AG10803 (cell line): ENCODE measurements at regions not wholly inside any gene's neighbourhood (a gene's known extent, or its start where the extent isn't known, plus 50 kb on each side); places are given as distances from the start of the nearest gene placed in this dataset.

ENCODE experiments used
- DNase-seq: peaks from one replicate; pipeline ENCODE4 v3.0.0; 2010; ENCODE audit warnings: low read depth
- H3K4me3 ChIP-seq: 2 replicates; pipeline ENCODE4 v1.5.1; 2011; ENCODE audit warnings: mild to moderate bottlenecking, low read length, control low read depth
- TF ChIP-seq, protein P1 (sequence below): conservative IDR thresholded peaks from 2 replicates; pipeline ENCODE4 v1.5.1; 2011; ENCODE audit warnings: mild to moderate bottlenecking, low read length, control low read depth, inconsistent platforms

DNA sequence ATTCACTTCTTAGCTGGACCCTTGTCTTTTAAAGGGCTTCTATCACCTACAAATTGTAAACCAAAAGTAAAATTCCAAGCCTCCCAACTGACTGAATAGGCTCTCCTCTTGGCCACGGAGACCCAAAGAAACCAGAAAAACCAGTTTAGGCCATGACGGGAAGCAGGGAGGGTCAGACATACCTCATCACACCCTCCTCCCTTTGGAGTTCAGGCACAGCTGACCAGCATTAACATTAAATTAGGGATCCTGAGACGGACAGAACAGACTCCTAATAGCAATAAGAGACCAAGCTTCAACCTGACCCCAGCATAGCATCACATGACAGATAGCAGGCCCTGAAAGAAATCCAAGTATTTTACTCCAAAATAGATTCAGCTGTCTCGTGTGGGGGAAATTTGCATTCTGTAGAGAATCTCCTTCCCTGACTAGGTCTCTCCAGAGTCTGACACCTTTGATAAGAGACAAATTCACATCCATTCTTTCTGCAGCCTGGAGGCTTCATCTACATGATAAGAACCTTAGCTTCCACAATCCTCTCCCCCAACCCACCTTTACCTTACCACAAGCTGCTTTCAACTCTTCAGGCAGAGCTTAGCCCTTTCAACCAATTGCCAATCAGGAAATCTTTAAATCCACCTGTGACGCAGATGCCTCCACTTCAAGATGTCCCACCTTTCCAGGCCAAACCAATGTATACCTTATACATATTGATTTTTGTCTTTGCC is 177.1 kb upstream of the RAB4A start:
- no peak for DNase-seq
- H3K4me3 ChIP-seq, result no peak overlapping the region
- TF ChIP-seq, protein P1, sequence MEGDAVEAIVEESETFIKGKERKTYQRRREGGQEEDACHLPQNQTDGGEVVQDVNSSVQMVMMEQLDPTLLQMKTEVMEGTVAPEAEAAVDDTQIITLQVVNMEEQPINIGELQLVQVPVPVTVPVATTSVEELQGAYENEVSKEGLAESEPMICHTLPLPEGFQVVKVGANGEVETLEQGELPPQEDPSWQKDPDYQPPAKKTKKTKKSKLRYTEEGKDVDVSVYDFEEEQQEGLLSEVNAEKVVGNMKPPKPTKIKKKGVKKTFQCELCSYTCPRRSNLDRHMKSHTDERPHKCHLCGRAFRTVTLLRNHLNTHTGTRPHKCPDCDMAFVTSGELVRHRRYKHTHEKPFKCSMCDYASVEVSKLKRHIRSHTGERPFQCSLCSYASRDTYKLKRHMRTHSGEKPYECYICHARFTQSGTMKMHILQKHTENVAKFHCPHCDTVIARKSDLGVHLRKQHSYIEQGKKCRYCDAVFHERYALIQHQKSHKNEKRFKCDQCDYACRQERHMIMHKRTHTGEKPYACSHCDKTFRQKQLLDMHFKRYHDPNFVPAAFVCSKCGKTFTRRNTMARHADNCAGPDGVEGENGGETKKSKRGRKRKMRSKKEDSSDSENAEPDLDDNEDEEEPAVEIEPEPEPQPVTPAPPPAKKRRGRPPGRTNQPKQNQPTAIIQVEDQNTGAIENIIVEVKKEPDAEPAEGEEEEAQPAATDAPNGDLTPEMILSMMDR, result no peak

DNA sequence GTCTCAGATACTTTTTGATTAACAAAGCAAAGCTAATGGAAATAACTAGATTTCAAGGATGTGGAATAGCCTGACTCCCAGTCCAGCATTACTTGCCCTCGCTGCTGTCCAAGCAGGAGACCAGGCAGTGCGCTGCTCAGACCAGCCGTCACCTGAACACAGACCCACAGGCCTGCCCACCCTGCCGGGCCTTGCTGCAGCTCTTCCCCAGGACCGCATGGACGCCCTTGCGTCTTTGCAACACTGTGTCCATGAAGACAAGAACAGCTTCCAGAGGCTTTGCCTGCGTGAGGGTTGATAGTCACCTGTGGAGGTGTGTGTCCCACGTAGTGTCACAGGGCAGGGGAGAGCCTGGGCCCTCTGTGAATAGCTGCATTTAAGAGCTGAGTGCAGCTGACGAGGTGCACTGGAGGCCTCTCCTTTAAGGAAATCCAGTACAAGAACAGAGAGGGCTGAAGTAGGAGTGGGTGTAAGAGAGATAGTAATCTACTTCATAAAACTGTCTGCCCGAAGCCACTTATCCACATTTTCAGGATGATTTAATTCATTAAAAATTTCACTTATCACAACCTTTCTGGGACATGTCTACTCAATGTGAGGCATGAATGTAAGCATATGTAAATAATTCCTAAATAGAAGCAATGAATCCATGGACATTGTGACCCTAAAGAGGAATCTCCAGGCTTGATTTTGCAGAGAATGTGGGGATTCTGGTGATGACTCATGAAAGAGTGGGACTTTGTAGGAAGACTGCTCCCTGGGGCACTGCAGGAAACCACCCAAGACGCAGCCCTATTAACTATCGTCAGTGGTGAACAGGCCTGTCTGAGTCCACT is 176.2 kb upstream of the RAB4A start:
- H3K4me3 ChIP-seq, result no peak overlapping the region
- TF ChIP-seq, protein P1, result no peak
- peak; percentile 13 for DNase-seq

DNA sequence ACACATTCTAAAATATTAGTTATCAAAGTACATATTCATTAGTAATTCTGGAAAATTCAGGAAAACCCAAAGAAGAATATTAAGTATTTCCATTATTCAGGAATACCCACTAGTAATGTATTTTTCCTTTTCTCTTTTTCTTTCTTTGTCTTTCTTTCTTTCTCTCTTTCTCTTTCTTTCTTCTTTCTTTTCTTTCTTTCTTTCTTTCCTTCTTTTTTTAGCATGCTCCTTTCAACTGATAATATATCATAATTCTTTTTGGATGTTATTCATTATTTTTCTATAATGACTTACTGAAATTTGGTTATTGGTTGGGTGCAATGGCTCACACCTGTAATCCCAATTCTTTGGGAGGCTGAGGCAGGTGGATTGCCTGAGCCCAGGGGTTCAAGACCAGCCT is 175.6 kb upstream of the RAB4A start:
- TF ChIP-seq, protein P1, result no peak
- H3K4me3 ChIP-seq, result no peak overlapping the region
- DNase-seq, result no peak

DNA sequence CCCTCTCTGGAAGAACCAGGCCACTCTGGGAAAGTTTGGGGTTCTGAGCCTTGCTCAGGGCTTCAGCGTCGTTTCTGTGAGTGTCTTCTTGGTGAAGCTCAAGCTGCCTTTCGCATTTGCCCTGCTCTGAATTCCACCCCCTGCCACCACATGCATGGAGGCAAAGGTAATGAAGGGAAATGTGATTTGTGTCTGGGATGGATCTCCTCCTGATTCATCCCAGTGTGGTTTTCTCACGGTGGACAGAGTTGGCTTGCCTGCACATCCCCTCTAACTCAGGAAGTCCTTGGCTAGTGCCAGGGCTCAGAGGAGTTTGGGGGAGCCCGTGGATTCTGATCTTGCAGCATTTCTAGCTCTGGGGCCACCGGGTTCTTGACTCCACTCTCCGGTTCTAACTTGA is 173.6 kb upstream of the RAB4A start:
- DNase-seq, result no peak
- TF ChIP-seq, protein P1, result no peak
- H3K4me3 ChIP-seq, result no peak overlapping the region

DNA sequence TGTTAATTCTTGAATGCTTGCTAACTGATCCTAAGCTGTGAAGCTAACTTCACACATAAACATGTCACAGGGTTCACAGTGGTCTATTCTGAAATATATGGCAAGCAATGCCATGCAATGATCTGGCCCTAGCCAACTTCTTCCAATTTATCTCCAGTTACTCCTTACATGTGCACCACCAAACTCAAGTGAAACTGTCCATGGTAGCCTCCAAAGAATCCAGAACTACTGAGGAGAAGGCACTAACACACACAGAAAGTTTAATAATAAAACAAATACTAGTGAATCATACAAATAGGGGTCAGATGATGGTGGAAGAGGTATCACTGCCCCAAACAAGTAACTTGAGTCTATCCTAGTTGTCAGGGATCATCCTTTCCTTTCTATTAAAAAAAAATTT is 172.6 kb upstream of the RAB4A start:
- H3K4me3 ChIP-seq, result no peak overlapping the region
- TF ChIP-seq, protein P1, result no peak
- DNase-seq, result no peak

DNA sequence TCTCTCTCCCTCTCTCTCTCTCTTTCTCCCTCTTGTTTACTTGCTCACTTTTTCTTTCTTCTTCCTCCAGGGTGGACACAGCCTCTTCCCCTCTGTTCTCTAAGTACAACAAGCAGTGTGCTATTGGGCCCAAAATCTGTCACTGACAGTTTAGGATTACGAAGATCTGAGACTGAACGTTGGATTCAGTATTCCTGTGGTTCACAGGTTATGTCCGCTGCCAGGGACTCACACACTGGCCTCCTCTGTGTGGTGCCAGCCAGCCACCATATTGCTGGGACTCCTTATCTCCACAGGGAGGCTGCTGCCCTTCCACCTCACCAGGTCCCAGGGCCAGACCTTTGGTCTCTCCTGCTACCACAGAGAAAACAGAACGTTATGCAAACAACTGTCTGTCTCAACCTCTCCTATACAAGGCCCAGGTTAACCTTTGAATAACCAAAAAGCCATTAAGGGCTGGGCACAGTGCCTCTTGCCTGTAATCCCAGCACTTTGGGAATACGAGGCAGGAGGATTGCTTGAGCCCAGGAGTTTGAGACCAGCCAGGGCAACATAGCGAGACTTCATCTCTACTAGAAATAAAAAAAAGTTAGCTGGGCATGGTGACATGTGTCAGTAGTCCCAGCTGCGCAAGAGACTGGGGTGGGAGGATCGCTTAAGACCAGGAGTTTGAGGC is 171.9 kb upstream of the RAB4A start:
- H3K4me3 ChIP-seq, result no peak overlapping the region
- no peak for DNase-seq
- TF ChIP-seq, protein P1, result no peak
